Activated CD4-positive, alpha-beta T cell treated with anti-CD3 and anti-CD28 coated beads for 36 hours (primary cell): ENCODE measurements at regions not wholly inside any gene's neighbourhood (a gene's known extent, or its start where the extent isn't known, plus 50 kb on each side); places are given as distances from the start of the nearest gene placed in this dataset.
"Not testable (repeated sequence)": the region's sequence is repeated elsewhere in the genome, so short reads cannot be mapped to it uniquely, and the experiment has no call there.

ENCODE experiments used
- ATAC-seq: fragments of 200-7000 bp; cut with Tn5 transposase; one replicate; pipeline ENCODE4 v1.10.0; 2021; ENCODE audit warnings: mild to moderate bottlenecking, moderate library complexity
- CTCF ChIA-PET: fragments of 350-600 bp; sonication (Branson Sonifier 250); formaldehyde crosslinking; loops from one replicate; lab custom pipeline; 2021; ENCODE audit warnings: antibody characterized with exemption; lab: Charles Lee
- POLR2A ChIA-PET: fragments of 350-600 bp; sonication (Branson Sonifier 250); formaldehyde crosslinking; loops from one replicate; lab custom pipeline; 2021; ENCODE audit warnings: antibody characterized with exemption, inconsistent platforms; lab: Charles Lee
- DNase-seq: peaks from one replicate; pipeline ENCODE4 v3.0.0-alpha.2; 2020
- H3K27ac Mint-ChIP-seq: one replicate; pipeline ENCODE4 v1.8.0; 2021; ENCODE audit warnings: mixed read lengths
- H3K27me3 Mint-ChIP-seq: one replicate; pipeline ENCODE4 v1.8.0; 2021; ENCODE audit warnings: mixed read lengths
- H3K36me3 Mint-ChIP-seq: one replicate; pipeline ENCODE4 v1.8.0; 2021; ENCODE audit warnings: low read depth, mixed read lengths
- H3K4me1 Mint-ChIP-seq: one replicate; pipeline ENCODE4 v1.8.0; 2021; ENCODE audit warnings: mixed read lengths
- H3K4me3 Mint-ChIP-seq: one replicate; pipeline ENCODE4 v1.8.0; 2021; ENCODE audit warnings: mild to moderate bottlenecking, moderate library complexity, mixed read lengths
- H3K9me3 Mint-ChIP-seq: one replicate; pipeline ENCODE4 v1.8.0; 2021; ENCODE audit warnings: low read depth, mixed read lengths
- intact Hi-C, 2 experiments: fragments of 100-400 bp; cut with DNase I in 1 of 2; cut with micrococcal nuclease in 1 of 2; formaldehyde crosslinking; loops; one replicate each; pipeline versions ENCODE4 v1.14.2 to v1.15.1; 2022 to 2024; cut with DNase I, micrococcal nuclease

DNA sequence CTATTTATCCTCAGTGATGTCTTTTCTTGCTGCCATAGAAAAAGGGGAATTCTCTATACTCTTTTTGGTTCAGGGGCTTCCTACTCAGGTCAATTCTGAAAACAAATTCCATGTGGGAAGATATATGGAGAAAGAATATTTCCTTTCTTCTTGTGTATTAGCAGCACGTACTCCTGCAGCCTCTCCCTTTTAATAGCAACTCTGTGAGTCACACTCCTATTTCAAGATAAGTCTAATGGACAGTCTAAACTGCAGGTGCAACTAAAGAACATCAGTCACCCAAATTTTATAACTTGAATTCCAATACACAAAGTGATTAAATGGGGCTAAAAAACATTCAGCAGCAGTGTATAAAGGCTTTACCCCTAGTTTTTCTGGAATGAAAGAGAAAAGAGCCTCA, 942.2 kb downstream of the CNTNAP5 start:
- ChIA-PET POLR2A (no interaction called here), CTCF (interaction anchor here (0.6 kb wide), 1 partner anchor 1074 kb away, joined by 3 read pairs; no protein-coding TSS in a partner anchor)
- H3K36me3 Mint-ChIP-seq: no peaks in the 10 kb centered on the region
- intact Hi-C loops: no loop called here
- no peak overlapping the region for H3K4me3 Mint-ChIP-seq
- no peaks in the 10 kb centered on the region for H3K9me3 Mint-ChIP-seq
- DNase-seq: no peak
- H3K27ac Mint-ChIP-seq: no peak overlapping the region
- ATAC-seq: no peak
- H3K27me3 Mint-ChIP-seq: no peaks in the 10 kb centered on the region
- no peaks in the 10 kb centered on the region for H3K4me1 Mint-ChIP-seq

DNA sequence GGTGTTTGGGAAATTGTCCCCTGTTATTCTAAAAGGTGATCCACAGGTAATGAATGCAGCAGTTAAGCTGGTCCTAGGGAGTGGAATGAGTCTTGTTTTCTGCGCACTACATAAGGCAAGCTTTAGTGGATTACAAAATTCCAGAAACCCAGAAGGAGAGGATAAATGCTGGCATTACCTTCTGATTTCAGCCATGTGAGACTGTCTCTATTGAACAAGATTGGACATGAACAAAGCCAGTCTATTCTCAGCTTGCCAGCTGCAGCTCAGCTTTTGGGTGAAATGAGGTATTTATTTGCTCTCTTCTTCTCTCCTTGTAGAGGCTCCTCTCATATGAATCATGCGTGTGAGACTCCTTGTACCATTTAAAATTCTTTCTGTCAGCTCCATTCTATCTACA, 944.9 kb downstream of the CNTNAP5 start:
- Mint-ChIP-seq H3K9me3 (no peaks in the 10 kb centered on the region), H3K4me1 (no peaks in the 10 kb centered on the region), H3K4me3 (no peak overlapping the region), H3K27ac (no peak overlapping the region), H3K36me3 (no peaks in the 10 kb centered on the region), H3K27me3 (no peaks in the 10 kb centered on the region)
- ChIA-PET POLR2A (no interaction called here), CTCF (no interaction called here)
- intact Hi-C loops: no loop called here
- ATAC-seq: no peak
- DNase-seq: no peak

DNA sequence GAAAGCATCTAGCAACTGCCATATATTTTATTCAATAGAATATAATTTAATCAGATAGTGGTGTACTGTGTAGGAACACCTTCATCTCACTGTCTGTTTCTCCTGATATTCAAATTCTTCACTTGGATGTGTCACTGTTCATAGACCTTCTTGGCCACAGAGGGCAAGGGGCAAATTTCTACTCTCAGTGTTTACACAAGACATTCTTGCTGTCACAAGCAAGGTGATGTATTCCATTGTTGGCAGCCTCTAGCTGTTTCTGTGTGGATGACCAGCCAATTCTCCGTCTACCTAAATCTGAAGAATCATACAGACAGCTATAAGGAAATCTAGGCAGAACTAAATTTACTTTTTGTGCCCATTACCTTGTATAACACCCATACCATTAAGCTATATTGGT, 948.3 kb downstream of the CNTNAP5 start:
- ChIA-PET CTCF (interaction anchor here (0.6 kb wide), 1 partner anchor 1895 kb away, joined by 3 read pairs; no protein-coding TSS in a partner anchor), POLR2A (no interaction called here)
- ATAC-seq (no peak), DNase-seq (no peak)
- H3K27ac Mint-ChIP-seq: no peak overlapping the region
- no peaks in the 10 kb centered on the region for H3K27me3 Mint-ChIP-seq
- H3K4me1 Mint-ChIP-seq: no peaks in the 10 kb centered on the region
- H3K9me3 Mint-ChIP-seq: no peaks in the 10 kb centered on the region
- no peaks in the 10 kb centered on the region for H3K36me3 Mint-ChIP-seq
- H3K4me3 Mint-ChIP-seq: no peak overlapping the region
- intact Hi-C loops: no loop called here

DNA sequence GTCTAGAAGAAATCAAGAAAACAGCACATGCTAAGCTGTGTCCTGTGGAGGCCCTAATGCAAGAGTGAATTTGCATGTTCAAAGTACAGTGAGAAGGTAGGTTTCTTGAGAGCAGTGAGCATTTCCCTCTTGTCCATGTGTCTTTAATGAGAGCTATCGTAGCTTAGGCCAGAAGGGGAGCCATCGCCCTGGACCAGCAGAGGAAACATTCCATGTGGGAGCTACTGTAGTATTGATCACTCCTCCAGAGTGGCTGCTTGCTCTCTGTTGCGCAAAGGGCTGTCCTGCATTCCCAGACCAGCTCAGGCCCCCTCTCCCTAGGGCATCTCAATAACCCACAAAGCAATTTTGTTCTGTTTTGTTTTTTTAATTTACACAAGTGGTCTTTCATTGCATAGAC, 950.1 kb downstream of the CNTNAP5 start:
- Mint-ChIP-seq H3K9me3 (no peaks in the 10 kb centered on the region), H3K36me3 (no peaks in the 10 kb centered on the region), H3K4me3 (no peak overlapping the region), H3K4me1 (no peaks in the 10 kb centered on the region), H3K27me3 (no peaks in the 10 kb centered on the region), H3K27ac (no peak overlapping the region)
- ATAC-seq (no peak), DNase-seq (no peak)
- CTCF ChIA-PET: interaction anchor here (1.6 kb wide), 1 partner anchor 11 kb away, joined by 3 read pairs; no protein-coding TSS in a partner anchor
- POLR2A ChIA-PET: no interaction called here
- intact Hi-C loops: no loop called here

DNA sequence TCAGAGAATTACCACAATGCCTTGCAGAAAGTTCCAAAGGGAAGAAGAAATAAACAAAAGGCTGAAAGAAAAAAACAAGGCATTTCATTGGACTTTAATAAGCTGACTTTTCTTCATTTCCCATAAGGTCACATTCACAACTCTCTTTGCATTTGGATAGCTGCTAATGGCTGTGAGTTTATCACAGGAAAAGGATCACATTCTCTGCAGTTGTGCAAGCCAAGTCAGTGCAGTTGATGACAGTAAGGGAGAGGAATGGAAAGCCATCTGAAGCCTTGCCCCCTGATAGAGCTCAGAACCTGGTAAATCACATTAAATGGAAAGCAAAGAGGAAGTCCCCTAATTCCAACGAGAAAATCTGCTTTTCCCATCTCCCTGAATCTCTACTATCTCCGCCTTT, 950.6 kb downstream of the CNTNAP5 start:
- Mint-ChIP-seq H3K27me3 (no peaks in the 10 kb centered on the region), H3K4me1 (no peaks in the 10 kb centered on the region)
- intact Hi-C loops: no loop called here

DNA sequence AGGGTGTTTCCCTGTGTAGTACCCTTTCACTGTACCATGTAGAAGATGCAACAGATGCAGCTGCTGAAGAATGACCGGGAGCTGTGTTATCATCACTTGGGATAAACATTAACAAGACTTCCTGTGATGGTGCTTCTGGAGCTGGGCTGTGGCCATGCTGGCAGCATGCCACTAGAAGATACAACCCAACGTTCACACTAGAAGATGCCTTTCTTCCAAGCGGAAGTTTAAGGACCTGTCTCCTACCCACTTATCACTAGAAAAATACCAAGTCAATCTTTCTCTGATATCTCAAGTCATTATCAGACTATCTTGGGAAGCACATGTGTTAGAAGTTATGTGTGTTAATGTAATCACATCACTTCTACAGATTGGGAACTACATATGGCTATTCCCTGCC, 953.5 kb downstream of the CNTNAP5 start:
- DNase-seq: no peak
- ChIA-PET CTCF (no interaction called here), POLR2A (no interaction called here)
- Mint-ChIP-seq H3K9me3 (no peaks in the 10 kb centered on the region), H3K36me3 (no peaks in the 10 kb centered on the region), H3K27ac (no peak overlapping the region), H3K27me3 (no peaks in the 10 kb centered on the region), H3K4me1 (no peaks in the 10 kb centered on the region), H3K4me3 (no peak overlapping the region)
- intact Hi-C loops: no loop called here
- no peak for ATAC-seq

More for the DNA sequence above, 950.6 kb downstream of the CNTNAP5 start:
- Mint-ChIP-seq H3K36me3 (no peaks in the 10 kb centered on the region), H3K9me3 (no peaks in the 10 kb centered on the region), H3K4me3 (no peak overlapping the region), H3K27ac (no peak overlapping the region)
- no peak for DNase-seq
- ChIA-PET CTCF (interaction anchor here (1.6 kb wide), 1 partner anchor 11 kb away, joined by 3 read pairs; no protein-coding TSS in a partner anchor), POLR2A (no interaction called here)
- ATAC-seq: no peak

DNA sequence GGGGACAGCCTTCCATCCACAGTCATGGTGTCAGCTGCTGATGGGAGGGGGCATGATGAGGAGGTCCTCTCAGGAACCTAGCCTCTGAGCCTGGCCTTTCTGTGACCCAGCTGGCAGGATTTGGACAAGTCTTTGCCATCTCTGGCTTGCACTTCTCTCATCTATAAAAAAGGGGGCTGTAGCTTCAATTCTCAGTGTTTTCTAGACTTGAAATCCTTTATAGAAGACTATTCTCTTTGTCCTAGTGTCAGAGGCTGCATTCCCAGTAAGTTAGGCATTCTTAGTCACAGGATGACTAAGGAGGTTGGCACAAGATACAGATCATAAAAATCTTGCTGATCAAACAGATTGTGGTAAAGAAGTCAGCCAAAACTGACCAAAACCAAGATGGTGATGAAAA, 958.5 kb downstream of the CNTNAP5 start:
- Mint-ChIP-seq H3K36me3 (no peaks in the 10 kb centered on the region), H3K4me3 (no peak overlapping the region), H3K27me3 (no peaks in the 10 kb centered on the region), H3K4me1 (no peaks in the 10 kb centered on the region), H3K9me3 (peaks cover 7% of the 10 kb centered on the region), H3K27ac (no peak overlapping the region)
- intact Hi-C loops: no loop called here
- no peak for DNase-seq
- CTCF ChIA-PET: no interaction called here
- ATAC-seq: no peak
- POLR2A ChIA-PET: no interaction called here

DNA sequence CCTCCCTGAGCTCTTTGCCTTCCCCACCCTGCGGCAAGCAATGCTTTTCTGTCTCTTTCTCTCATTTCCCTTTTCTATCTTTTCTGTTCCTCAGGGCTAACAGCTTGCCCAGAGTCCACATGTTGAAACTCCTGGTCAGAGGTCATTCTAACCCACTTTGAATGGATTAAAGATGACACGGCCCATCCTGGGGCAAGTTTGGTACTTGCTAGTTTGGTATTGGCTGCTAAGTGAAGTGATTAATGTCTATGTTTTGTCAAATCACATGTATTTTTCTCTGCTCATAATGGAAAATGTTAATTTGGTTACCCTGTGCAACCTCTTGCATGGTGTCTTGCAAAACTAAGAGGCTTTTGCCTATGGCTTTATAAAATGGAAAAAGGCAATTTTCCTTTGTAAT, 960.2 kb downstream of the CNTNAP5 start:
- Mint-ChIP-seq H3K36me3 (no peaks in the 10 kb centered on the region), H3K9me3 (peaks cover 7% of the 10 kb centered on the region), H3K27ac (no peak overlapping the region), H3K4me1 (no peaks in the 10 kb centered on the region), H3K4me3 (no peak overlapping the region), H3K27me3 (no peaks in the 10 kb centered on the region)
- ATAC-seq (no peak), DNase-seq (no peak)
- ChIA-PET CTCF (no interaction called here), POLR2A (no interaction called here)
- intact Hi-C loops: no loop called here

DNA sequence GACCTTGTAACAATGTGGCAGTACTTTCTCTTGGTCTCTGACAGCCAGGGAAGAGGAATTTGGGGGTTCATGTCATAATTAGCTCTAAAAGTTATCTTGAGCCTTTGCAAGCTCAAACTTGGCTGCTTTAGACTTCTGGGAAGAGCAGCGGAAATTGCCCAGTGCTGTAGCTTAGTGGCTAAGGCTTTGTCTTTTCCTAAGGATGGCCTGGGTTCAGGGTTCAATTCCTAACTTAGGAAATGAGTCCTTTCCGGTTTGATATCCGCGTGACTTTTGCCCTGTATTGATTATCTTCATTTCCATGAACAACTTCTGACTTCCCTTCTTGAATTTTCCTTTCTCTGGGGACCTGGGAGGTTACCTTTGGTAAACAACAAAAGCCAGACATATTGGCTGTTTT, 961.0 kb downstream of the CNTNAP5 start:
- no peaks in the 10 kb centered on the region for H3K27me3 Mint-ChIP-seq
- CTCF ChIA-PET: no interaction called here
- no peak for DNase-seq
- ATAC-seq: no peak
- intact Hi-C loops: no loop called here
- no peaks in the 10 kb centered on the region for H3K4me1 Mint-ChIP-seq
- H3K36me3 Mint-ChIP-seq: no peaks in the 10 kb centered on the region
- POLR2A ChIA-PET: no interaction called here
- no peak overlapping the region for H3K4me3 Mint-ChIP-seq
- peaks cover 7% of the 10 kb centered on the region for H3K9me3 Mint-ChIP-seq
- H3K27ac Mint-ChIP-seq: no peak overlapping the region

DNA sequence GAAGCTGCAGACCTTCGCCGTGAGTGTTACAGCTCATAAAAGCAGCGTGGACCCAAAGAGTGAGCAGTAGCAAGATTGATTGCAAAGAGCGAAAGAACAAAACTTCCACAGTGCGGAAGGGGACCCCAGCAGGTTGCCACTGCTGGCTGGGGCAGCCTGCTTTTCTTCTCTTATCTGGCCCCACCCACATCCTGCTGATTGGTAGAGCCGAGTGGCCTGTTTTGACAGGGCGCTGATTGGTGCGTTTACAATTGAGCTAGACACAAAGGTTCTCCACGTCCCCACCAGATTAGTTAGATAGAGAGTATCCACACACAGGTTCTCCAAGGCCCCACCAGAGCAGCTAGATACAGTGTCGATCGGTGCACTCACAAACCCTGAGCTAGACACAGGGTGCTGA, 961.8 kb downstream of the CNTNAP5 start:
- intact Hi-C loops, H3K4me3 Mint-ChIP-seq, H3K4me1 Mint-ChIP-seq, POLR2A ChIA-PET, H3K27ac Mint-ChIP-seq, CTCF ChIA-PET, DNase-seq, H3K9me3 Mint-ChIP-seq, ATAC-seq, H3K27me3 Mint-ChIP-seq, H3K36me3 Mint-ChIP-seq: not testable (repeated sequence)

DNA sequence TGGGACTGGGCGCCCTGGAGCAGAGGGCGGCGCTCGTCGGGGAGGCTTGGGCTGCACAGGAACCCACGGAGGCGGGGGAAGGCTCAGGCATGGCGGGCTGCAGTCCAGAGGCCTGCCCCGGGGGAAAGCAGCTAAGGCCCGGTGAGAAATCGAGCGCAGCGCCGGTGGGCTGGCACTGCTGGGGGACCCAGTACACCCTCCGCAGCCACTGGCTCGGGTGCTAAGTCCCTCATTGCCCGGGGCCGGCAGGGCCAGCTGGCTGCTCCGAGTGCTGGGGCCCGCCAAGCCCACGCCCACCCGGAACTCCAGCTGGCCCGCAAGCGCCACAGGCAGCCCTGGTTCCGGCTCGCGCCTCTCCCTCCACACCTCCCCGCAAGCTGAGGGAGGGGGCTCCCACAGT, 962.3 kb downstream of the CNTNAP5 start:
- POLR2A ChIA-PET, H3K9me3 Mint-ChIP-seq, H3K4me1 Mint-ChIP-seq, H3K27ac Mint-ChIP-seq, CTCF ChIA-PET, H3K27me3 Mint-ChIP-seq, H3K4me3 Mint-ChIP-seq, intact Hi-C loops, H3K36me3 Mint-ChIP-seq, DNase-seq, ATAC-seq: not testable (repeated sequence)

DNA sequence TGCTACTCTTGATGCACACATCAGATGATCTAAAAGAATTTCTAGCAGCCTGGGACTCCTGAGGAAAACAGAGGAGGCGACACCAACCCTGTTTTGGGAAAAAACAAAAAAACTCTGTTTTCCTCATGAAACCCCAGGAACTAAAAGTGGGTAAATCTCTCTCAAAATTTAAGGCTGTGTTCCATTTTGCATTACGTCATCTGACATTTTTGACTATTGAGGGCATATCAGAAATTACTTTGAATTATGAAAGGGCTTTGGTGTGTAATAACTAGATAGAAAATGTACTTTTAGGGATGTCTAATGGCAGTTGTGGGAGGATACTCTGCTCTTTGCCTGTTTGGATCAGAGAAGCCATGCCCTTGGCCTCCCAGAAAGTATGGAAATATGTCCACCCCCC, 963.0 kb downstream of the CNTNAP5 start:
- Mint-ChIP-seq H3K27ac (no peak overlapping the region), H3K4me3 (no peak overlapping the region), H3K9me3 (peaks cover 8% of the 10 kb centered on the region), H3K4me1 (no peaks in the 10 kb centered on the region), H3K36me3 (no peaks in the 10 kb centered on the region), H3K27me3 (no peaks in the 10 kb centered on the region)
- CTCF ChIA-PET: no interaction called here
- DNase-seq (no peak), ATAC-seq (no peak)
- intact Hi-C loops: no loop called here
- POLR2A ChIA-PET: no interaction called here

DNA sequence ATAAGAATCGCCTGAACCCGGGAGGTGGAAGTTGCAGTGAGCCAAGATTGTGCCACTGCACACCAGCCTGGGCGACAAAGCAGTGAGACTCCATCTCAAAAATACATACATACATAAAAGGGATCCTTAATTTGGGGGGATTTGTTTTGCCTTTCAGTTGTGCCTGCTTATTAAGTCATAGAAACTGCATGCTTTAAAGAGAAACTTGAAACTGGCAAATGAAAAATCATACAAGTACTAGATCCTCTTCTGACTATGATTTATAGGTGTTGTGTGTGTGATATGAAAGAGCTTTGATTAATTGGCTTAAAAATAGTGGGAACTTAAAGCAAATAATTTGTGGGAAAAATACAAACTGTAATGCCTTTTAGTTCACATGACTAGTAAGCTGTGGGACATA, 963.7 kb downstream of the CNTNAP5 start:
- Mint-ChIP-seq H3K4me3 (no peak overlapping the region), H3K9me3 (peaks cover 8% of the 10 kb centered on the region), H3K36me3 (no peaks in the 10 kb centered on the region), H3K4me1 (no peaks in the 10 kb centered on the region), H3K27ac (no peak overlapping the region), H3K27me3 (no peaks in the 10 kb centered on the region)
- ChIA-PET POLR2A (no interaction called here), CTCF (no interaction called here)
- intact Hi-C loops: no loop called here
- no peak for ATAC-seq
- no peak for DNase-seq
